ENCODE measurements at regions not wholly inside any gene's neighbourhood (a gene's known extent, or its start where the extent isn't known, plus 50 kb on each side); places are given as distances from the start of the nearest gene placed in this dataset.

- FAIRE-seq (no peak), DNase-seq (ENCODE audit: low read depth in 1 of 2, low spot score in 2 of 2) (no peak)
- no peak overlapping the region for H2BK5ac ChIP-seq (ENCODE audit: low read depth, low read length)
- H2BK120ac ChIP-seq (replicated peaks; ENCODE audit: low read depth, low read length), result no peak overlapping the region
- no peak overlapping the region for H3K56ac ChIP-seq (replicated peaks; ENCODE audit: insufficient read length, low read depth, low read length)
- no peak overlapping the region for H2BK15ac ChIP-seq (ENCODE audit: low read length)
- H3K4ac ChIP-seq (replicated peaks; ENCODE audit: insufficient read length, low read depth, low read length), result no peak overlapping the region
- 84% methylated on average over 5 of the region's 5 CpGs; no CpG with 5 or more reads in 1 of the 2 experiments for WGBS, 2 experiments (ENCODE audit: extremely low coverage in 1 of 2, insufficient coverage in 1 of 2, insufficient read length in 1 of 2, insufficient replicate concordance in 2 of 2, low coverage in 1 of 2, low lambda C conversion rate in 2 of 2, missing lambda C conversion rate in 1 of 2)
- no peaks in the 10 kb centered on the region for H4K20me1 ChIP-seq (replicated peaks in 1 of 2; ENCODE audit: control insufficient read depth in 1 of 2, insufficient read depth in 2 of 2, low read length in 2 of 2)
- no peak overlapping the region for H3K27ac ChIP-seq (ENCODE audit: low read depth, low read length)
- H3K9me3 ChIP-seq (ENCODE audit: insufficient read depth in 2 of 2, low read depth in 1 of 2, low read length in 1 of 2), result no peaks in the 10 kb centered on the region
- H3K4me2 ChIP-seq (ENCODE audit: insufficient read depth in 1 of 2, low read depth in 2 of 2, low read length in 2 of 2), result no peak overlapping the region
- no peak overlapping the region for H4K8ac ChIP-seq (ENCODE audit: extremely low read depth, insufficient read depth, low read length)
- H3K23me2 ChIP-seq (ENCODE audit: low read depth, low read length), result no peaks in the 10 kb centered on the region
- no peaks in the 10 kb centered on the region for H3K27me3 ChIP-seq (replicated peaks in 1 of 4; ENCODE audit: control insufficient read depth in 3 of 4, extremely low read depth in 1 of 4, insufficient read depth in 3 of 4, low read length in 3 of 4)
- no peak overlapping the region for H3K23ac ChIP-seq (ENCODE audit: insufficient read length)
- no peak overlapping the region for H3K4me3 ChIP-seq (ENCODE audit: extremely low read depth in 1 of 4, insufficient read depth in 2 of 4, low read depth in 3 of 4, low read length in 4 of 4)
- H2BK12ac ChIP-seq (ENCODE audit: low read depth, low read length), result no peak overlapping the region
- CTCF ChIA-PET (ENCODE audit: partially characterized antibody), result interaction anchor here (0.6 kb wide), 1 partner anchor 275 kb away, joined by 3 read pairs; no protein-coding TSS in a partner anchor
- no peaks in the 10 kb centered on the region; a peak in 1 of 4 replicates for H3K79me2 ChIP-seq (ENCODE audit: control insufficient read depth in 1 of 2, insufficient read depth in 2 of 2, low read length in 2 of 2)
- H3K36me3 ChIP-seq (ENCODE audit: control insufficient read depth in 2 of 4, insufficient read depth in 4 of 4, low read length in 3 of 4), result no peaks in the 10 kb centered on the region
- H4K91ac ChIP-seq (replicated peaks; ENCODE audit: insufficient read length, low read length), result no peak overlapping the region
- no peak overlapping the region for H2AFZ ChIP-seq (ENCODE audit: low read length)
- no peaks in the 10 kb centered on the region for H3K79me1 ChIP-seq (ENCODE audit: low read depth, low read length)
- no peaks in the 10 kb centered on the region for H3K4me1 ChIP-seq (replicated peaks in 1 of 4; ENCODE audit: control insufficient read depth in 3 of 4, insufficient read depth in 4 of 4, low read length in 3 of 4)
- H3K9ac ChIP-seq (replicated peaks in 1 of 4; ENCODE audit: extremely low read depth in 1 of 4, low read depth in 3 of 4, low read length in 3 of 4), result no peak overlapping the region
- no peak overlapping the region for H3K14ac ChIP-seq (ENCODE audit: insufficient read length)
- no peak overlapping the region for H3K18ac ChIP-seq (ENCODE audit: extremely low read depth, low read length)
- no peak overlapping the region for H2BK20ac ChIP-seq (ENCODE audit: low read length)
- no peak overlapping the region for H4K5ac ChIP-seq (ENCODE audit: insufficient read length, low read depth, low read length)
- TF ChIP-seq ATF3 (IDR thresholded peaks at IDR 0.05; ENCODE audit: insufficient read depth, low read depth, low read length) (no peak), BCL11A (IDR thresholded peaks at IDR 0.05; ENCODE audit: low read depth in 2 of 2, low read length in 2 of 2) (no peak), JUN (IDR thresholded peaks at IDR 0.05; ENCODE audit: low read depth, low read length) (no peak), POU5F1 (IDR thresholded peaks at IDR 0.05; ENCODE audit: low read depth, low read length) (no peak), HDAC2 (IDR thresholded peaks at IDR 0.05; ENCODE audit: borderline replicate concordance in 1 of 2, low read depth in 2 of 2, low read length in 2 of 2) (no peak), RFX5 (IDR thresholded peaks at IDR 0.05; ENCODE audit: borderline replicate concordance, low read depth, low read length) (no peak), SUZ12 (IDR thresholded peaks at IDR 0.05; ENCODE audit: low read length) (no peak), SAP30 (IDR thresholded peaks at IDR 0.05; ENCODE audit: insufficient read depth, insufficient replicate concordance, low read length) (no peak), POLR2A (IDR thresholded peaks at IDR 0.05; ENCODE audit: control extremely low read depth in 1 of 2, low read depth in 2 of 2, low read length in 2 of 2) (no peak), USF2 (IDR thresholded peaks at IDR 0.05; ENCODE audit: low read length) (no peak)
- POLR2A ChIA-PET (ENCODE audit: partially characterized antibody), result no interaction called here
- H2AK5ac ChIP-seq (ENCODE audit: low read depth, low read length), result no peak overlapping the region
Measured at GRCh38 chr16:72558501-72558900, 386.5 kb upstream of the PMFBP1 start.
